Hematopoietic multipotent progenitor cell treated with erythropoietin and hydrocortisone succinate and interleukin-3 and kit ligand, for 4 days (in vitro differentiated cells): ENCODE measurements at regions not wholly inside any gene's neighbourhood (a gene's known extent, or its start where the extent isn't known, plus 50 kb on each side); places are given as distances from the start of the nearest gene placed in this dataset.

Experiments used
- DNase-seq: peaks from one replicate; pipeline ENCODE4 v3.0.0-alpha.2; 2015

DNA sequence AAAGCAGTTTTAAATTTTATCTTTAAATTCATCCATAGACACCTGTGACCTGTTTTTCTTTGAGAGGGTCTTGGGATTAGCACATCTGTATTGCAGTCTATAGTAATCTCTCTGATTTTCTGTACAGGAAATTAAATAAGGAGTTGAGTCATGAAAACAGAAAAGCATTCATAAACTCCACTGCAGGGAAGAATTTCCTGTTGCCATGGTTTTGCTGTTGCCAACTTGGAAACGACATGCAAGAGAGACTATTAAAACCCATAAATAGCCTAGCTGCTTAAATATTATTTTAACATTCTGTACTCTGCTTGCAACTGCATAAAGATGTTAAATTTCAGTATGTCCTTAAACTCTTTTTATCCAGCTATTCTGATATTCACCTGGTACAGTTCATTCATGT is 281.0 kb upstream of the RGS6 start:
- DNase-seq, result no peak

DNA sequence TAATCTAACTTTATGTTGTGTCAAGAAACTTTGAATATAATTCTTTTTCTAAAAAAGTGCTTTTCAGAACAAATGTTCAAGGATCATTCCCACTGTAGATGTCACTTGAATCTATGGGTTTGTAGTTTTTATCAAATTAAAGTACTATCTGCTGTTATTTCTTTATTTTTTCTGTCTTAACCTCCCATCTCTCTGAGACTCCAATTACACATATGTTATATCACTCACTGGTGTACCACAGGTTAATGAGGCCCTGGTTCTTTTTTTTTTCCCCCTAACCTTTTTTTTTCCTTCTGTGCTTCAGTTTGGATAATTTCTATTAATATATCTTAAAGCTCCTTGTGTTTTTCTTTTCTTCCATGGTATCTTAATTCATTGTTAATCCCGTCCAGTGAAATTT is 279.9 kb upstream of the RGS6 start:
- no peak for DNase-seq

DNA sequence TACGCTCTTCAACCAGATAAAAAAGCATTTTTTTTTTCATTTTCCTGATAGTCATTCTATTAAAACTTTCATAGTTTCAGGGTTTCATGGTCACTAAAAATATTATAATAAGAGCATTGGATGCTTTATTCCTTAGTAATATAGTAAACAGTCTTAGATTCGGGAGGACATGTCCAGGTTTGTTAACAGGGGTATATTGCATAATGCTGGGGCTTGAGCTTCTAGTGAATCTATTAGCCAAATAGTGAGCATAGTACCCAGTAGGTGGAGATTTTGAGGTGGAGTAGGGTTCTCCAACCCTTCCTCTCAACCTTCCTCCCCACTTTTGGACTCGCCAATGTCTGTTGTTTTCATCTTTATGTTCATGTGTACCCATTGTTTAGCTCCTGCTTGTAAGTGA is 277.4 kb upstream of the RGS6 start:
- no peak for DNase-seq

DNA sequence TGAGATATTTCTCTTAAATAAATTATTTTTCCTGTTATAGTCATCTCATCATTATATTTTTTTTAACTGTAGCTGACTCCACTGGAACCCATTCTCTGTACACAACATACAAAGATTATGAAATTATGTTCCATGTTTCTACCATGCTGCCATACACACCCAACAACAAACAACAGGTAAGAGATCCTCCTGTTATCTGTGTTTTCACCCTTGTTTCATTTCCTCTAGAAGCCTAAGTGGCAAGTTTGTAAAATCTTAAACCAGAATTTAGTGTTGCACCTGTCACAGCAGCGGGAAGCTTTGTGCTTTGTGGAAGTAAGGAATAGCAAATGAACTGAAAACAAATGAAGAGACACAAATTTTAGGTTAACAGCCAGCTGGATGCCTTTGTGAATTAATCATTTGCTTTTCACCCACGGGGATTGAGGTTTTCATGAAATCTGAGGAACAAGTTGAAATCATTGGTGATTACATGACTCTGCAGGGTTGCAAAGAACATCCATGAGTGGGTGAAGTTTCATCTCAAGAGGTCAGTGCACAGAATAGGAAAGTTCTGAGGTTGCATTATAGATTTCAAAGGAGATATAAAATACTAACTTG is 273.9 kb upstream of the RGS6 start:
- DNase-seq, result no peak

DNA sequence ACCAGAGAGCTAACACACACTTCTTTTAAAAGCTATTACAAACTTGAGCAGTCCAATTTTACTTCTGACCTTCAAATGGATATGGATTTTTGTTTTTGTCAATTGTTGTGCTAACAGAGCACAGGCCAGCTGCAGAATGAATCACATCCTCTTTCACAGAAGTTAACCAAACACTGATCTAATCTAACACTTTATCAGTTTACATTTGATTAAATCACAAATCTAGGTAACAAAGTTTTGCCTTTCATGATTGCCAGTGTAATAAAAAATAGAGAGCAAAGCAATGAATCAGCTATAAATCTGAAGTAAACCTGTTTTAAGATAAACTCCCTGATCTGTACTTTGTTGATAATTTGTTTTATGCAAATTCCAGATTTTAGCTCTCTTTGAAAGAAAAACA is 273.1 kb upstream of the RGS6 start:
- DNase-seq, result peak; percentile 16

DNA sequence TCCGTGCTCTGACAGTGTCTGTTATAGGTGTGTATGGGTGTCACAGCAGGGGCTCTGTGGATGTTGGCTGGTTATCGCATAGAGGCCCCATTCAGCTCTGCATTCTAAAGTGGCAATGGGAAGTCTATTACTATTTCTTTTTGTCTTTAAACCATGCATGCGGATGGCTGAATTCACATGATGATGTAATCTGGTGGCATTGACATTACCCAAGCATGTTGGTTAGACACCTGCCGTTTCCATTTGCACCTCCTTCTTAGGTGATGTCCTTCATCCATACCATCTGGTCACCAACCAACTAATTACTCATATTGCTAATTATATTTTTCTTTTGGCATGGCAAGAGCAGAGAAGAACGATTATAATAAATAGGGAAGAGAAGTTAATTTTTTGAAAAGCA is 270.8 kb upstream of the RGS6 start:
- DNase-seq, result no peak

- DNase-seq, result no peak
These were observed 269.9 kb upstream of the RGS6 start for GRCh38 chr14:71662291-71662790.

- DNase-seq, result no peak
These were observed 267.1 kb upstream of the RGS6 start for GRCh38 chr14:71665157-71665556.

DNA sequence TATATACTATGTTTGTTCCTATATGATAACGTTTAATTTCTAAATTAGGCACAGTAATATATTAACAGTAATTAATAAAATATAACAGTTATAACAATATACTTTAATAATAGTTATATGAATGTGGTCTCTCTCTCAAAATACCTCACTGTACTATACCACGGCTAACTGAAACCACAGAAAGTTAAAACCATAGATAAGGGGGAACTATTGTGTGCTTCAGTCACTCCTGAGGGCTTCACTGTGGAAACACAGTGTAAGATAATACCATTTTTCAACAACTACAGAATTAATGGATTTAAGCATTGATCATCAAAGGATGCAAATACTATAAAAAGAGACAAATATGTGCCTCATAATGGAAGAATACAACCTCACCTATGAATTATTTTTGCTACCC is 266.4 kb upstream of the RGS6 start:
- peak; percentile 53 for DNase-seq

DNA sequence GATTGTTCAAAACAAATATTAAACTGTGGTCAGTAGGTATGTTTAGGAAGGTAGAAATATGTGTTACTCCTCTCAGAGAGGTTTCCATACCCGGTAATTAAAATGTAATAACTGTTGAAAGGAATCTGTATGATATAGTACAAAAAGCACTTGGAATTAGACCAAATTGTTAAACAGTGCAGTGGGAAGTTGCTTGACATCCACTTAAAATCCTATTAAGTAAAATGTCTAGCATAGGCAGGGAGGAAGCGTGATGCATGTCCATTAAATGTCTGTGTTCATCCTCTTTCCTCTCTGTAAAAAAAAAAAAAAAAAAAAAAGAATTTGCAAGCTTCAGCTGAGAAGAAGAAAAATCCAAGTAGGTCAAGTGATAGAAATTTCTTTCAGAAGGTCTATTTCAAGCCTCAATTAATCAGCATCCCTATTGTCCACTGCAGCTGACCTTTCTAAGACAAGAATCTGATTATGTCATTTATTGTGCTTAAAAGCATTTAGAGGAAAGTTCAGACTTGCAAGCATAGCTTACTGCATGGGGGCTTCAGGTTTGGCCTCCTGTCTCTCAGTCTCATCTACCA is 265.6 kb upstream of the RGS6 start:
- DNase-seq, result no peak

GRCh38 chr14:71668186-71668912 is 263.9 kb upstream of the RGS6 start:
- no peak for DNase-seq

- no peak for DNase-seq
These were observed 259.6 kb upstream of the RGS6 start for GRCh38 chr14:71672596-71672995.

GRCh38 chr14:71675126-71675899 is 256.9 kb upstream of the RGS6 start:
- no peak for DNase-seq

DNA sequence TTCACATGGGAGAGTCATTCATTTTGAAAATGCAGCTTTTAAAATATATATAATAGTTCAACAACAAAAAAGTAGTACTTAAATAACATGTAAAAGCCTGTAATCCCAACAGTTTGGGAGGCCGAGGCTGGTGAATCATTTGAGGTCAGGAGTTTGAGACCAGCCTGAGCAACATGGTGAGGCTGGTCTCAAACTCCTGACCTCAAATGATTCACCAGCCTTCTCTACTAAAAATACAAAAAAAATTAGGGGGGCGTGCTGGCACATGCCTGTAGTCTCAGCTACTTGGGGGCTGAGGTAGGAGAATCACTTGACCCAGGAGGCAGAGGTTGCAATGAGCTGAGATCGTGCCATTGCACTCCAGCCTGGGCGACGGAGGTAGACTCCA is 256.3 kb upstream of the RGS6 start:
- DNase-seq, result no peak

DNA sequence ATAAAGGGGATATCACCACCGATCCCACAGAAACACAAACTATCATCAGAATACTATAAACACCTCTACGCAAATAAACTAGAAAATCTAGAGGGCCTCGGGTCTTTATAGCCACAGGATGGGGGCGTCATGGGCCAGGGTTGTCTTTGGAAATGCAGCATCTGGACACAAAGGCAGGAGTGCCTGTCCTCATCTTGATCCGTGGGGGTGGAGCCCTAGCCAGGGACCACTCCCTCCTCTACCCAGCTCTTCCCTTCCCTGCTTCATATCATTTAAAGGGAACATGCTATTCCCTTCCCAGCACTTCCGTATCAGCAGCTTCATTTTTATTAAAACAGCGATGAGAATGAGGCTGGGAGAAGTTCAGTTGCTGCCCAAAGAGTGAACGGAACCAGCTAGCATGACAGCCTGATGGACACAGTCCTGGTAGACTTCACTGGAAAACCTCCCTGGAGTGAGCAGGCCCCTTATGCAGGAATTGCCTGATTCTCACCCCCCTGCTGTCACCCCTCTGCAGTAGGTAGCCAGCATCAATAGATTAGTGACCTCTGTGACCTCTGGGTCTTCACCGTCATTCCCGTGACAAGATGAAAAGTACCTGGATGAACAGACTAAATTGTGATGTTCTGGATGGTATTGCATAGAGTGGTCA is 251.4 kb upstream of the RGS6 start:
- DNase-seq, result no peak

DNA sequence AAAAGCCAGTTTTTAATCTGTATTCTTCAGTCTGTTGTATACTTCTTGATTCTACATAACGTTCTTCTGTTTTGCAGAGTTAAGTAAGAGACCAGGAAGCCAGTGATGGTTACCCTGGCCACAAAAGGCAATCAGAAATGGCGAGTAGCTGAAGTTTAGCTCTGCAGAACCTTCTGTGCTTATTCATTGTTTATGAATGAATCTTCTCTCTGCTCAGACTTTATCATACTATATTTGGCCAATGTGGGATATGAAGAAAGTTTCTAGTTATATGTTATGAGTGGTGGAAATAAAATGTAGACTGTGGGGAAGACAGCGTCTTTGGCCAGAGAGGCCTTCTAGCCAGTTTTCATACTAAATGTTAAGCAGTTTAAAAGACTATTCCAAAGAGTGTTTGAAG is 249.9 kb upstream of the RGS6 start:
- no peak for DNase-seq

GRCh38 chr14:71684323-71684722 is 247.9 kb upstream of the RGS6 start:
- DNase-seq, result no peak

- DNase-seq, result no peak
These were observed 245.6 kb upstream of the RGS6 start for GRCh38 chr14:71686677-71687076.

DNA sequence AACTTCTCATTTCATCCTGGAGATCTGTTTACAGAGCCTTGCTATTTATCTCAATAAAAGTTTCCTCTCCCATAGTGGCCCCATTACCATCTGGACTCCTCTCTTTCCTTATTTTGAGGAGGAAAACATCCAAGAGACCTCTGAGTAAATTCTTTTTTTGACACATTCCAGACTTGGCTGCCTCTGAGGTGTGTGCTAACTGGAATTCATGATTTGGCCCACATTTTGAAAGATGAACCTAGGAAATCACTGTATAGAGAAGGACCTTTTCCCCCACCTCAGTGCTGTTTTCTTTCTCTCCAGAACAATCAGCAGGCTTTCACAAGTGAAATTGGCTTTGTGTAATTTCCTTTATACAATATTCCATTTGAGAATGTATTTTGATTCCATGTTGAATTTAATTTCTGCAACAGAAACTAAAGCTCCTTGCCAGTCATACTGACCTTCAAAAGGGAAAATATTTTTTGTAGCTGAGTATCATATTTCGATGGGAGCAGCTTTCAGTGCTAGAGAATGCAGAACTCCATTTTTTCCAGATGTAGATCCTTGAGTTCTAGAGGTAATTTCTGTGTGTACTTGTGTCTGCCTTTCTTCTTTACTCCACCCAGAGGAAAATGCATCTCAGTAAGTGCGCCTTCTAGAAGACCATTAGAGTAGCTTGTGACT is 244.9 kb upstream of the RGS6 start:
- DNase-seq, result no peak

GRCh38 chr14:71688576-71688975 is 243.7 kb upstream of the RGS6 start:
- DNase-seq, result no peak

DNA sequence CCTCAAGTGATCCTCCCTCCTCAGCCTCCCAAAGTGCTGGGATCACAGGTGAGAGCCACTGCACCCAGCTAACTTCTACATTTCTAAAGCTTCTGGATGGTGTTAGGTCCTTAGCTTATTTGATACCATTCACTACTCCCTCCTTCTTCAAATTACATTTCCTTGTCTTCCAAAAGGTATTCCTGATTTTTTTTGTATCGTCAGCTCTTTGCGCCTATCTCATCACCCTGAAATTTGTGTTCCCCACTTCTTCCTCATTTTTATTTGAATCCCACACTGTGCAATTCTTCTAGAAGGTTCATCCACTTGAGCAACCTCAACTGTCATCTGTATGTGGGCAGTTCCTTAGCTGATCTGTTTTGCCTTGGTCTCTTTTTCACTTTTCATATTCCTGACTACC is 241.8 kb upstream of the RGS6 start:
- DNase-seq, result no peak

DNA sequence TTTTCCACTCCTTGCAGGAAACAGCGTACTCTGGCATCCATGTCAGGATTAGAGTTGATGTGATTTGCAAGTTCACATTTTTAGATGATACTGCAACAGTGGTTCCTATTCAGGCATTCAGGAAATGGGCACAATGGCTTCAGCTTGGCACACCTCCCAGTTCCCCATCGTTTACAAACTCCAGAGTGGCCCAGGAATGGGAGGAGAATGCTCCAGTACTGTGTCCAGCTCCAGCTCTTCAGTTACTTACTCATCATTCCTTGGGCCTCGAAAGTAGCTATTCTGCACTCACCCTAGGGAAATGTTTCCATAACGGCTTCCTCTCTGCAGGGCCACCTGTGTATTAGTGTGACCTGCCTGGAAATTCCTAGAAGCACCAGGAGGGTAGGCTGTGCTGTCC is 239.7 kb upstream of the RGS6 start:
- DNase-seq, result no peak

DNA sequence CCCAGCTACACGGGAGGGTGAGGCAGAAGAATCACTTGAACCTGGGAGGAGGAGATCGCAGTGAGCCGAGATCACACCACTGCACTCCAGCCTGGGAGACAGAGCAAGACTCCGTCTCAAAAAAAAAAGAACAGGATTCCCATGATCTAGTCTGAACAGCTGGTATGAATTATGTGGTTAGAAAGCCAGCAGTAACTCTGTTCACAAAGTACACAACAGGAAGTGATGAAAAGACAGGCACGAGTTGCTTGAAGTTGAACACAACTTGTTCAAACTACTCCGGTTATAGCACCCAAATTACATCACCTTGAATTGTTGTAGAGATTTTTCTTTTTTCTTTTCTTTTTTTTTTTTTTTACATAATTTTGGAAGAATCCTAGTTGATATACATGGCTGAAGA is 238.8 kb upstream of the RGS6 start:
- no peak for DNase-seq
